RPMI7951 (cell line): ENCODE measurements at regions not wholly inside any gene's neighbourhood (a gene's known extent, or its start where the extent isn't known, plus 50 kb on each side); places are given as distances from the start of the nearest gene placed in this dataset.
A peak's percentile ranks its signal among the peaks of the same experiment; 100 is the strongest.
"Not testable (repeated sequence)": the region's sequence is repeated elsewhere in the genome, so short reads cannot be mapped to it uniquely, and the experiment has no call there.

Experiments
- DNase-seq: peaks from one replicate; pipeline ENCODE4 v3.0.0-alpha.2; 2012; ENCODE audit warnings: low read depth

GRCh38 chr6:84353459-84354423, 126.3 kb upstream of the CEP162 start:
- no peak for DNase-seq

DNA sequence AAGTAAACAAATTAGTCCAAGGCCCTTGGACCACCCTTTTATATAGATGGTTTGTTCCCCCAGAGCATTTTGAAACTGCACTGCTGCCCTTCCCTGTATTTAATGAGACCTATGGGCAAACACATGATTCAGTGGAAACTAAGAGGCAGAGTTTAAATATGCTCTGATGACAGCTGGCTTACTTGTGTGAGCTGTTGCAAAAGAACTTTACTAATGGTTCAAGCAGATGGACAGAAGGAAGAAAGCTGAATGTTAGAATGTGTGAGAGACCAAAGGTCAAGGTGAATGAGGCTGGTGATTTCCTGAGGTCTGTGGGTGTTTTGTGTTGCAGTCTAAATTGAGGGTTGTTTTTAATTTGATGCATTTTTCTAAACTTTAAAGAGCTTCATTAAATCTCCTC, 123.0 kb upstream of the CEP162 start:
- DNase-seq: no peak

DNA sequence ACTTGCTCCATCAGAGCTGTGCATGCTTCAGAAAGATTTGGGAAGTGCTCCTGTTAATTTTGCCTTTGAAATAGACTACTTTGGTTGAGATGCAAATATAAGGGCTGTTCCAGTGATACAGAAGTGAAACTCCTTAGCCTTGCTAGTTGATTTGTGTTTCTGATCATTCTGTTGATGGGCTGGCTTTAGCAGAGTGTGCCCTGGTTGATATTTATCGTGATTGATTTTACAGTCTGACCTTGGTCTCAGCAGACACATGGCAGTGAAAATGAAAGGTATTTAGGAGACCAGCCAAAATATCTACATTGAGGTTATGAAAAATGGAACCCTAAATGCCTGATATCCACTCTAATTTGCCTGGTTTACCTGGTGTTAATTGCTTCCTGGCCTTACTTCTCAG, 122.1 kb upstream of the CEP162 start:
- DNase-seq: no peak

GRCh38 chr6:84348801-84349200, 121.4 kb upstream of the CEP162 start:
- DNase-seq: no peak

- DNase-seq: no peak
Observed at GRCh38 chr6:84346372-84346771, 118.9 kb upstream of the CEP162 start.

DNA sequence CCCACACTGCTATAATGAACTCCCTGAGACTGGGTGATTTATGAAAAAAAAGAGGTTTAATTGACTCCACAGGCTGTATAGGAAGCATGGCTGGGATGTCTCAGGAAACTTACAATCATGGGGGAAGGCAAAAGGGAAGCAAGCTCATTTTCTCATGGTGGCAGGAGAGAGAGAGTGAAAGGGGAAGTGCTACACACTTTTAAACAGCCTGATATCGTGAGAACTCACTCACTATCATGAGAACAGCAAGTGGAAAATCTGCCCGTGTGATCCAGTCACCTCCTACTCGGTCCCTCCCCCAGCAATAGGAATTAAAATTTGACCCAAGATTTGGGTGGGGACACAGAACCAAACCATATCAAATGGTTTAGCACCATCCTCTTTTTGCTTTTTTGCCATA, 116.6 kb upstream of the CEP162 start:
- DNase-seq: no peak

GRCh38 chr6:84340422-84340821, 113.0 kb upstream of the CEP162 start:
- DNase-seq: no peak

DNA sequence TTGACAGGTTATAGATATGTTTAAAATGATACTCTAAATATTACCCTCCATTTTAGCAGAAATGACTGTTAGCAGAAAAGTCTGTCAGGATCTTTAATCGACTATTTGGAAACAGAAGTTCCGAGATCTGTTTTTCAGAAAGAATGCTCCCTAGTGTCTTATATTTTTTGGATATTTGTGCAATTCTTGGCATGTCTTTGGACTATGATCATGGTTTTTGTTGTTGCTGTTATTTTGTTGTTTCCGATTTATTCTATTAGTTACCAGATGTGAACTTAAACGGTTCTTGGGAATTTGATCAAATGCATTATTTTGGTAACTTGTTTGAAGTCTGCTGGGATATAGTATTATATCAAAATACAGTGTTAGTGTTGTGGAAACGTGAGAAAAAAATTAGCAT, 106.4 kb upstream of the CEP162 start:
- no peak for DNase-seq

DNA sequence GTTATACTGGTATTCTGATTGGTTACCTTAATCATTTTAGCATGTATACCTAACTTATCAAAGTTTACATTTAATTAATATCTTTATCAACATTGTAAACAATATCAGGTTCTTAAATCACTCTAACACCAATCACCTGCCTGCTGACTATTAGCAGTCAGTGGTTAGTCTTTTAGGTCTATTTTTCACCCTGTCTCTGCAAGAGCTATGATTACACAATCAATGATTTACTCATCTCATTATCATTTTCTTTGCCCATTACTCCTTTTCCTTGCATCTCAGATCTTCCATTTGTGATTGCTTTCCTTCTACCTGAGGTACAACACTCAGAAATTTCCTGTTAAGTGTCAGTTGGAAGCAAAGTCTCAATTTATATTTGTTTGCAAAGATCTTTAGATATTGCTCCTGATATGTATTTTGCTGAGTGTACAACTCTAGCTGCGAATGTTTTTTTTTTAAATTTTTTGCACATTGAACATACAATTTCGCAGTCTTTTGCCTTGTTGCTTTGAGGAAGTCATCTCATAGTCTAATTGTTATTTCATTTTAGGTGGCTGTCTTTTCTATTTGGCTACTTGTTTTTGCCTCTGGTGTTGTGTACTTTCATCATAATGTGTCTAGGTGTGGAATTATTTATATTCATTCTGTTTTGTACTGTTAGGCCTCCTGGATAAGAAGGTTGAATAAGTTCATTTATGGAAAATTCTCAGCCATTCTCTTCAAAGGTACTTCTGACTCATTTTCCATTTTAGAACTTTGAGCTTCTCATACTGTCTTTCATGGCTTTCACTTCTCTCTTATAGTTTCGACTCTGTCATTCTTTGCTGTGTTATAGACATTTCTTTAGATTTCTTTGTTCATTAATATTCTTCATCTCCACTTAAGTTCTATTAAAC, 104.9 kb upstream of the CEP162 start:
- DNase-seq: no peak

GRCh38 chr6:84330325-84330724, 102.9 kb upstream of the CEP162 start:
- DNase-seq: no peak

DNA sequence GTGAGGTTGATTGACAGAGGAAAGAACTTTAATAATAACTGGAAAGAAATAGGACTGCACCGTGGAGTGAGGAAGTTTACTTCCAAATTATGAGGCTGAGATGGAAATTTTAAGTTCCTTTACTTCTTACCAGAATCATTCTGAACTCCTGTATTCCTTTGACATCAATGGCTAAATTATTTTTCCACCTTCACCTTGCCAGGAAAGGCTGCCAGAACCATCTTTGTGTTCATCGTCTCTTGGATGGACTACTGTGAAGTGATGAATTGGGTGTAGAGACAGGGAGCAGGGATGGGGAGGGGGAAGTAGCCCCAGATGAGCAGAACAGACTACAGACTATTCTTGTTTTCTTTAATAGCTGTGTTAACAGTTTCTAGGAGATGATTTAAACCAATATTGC, 102.1 kb upstream of the CEP162 start:
- no peak for DNase-seq

DNA sequence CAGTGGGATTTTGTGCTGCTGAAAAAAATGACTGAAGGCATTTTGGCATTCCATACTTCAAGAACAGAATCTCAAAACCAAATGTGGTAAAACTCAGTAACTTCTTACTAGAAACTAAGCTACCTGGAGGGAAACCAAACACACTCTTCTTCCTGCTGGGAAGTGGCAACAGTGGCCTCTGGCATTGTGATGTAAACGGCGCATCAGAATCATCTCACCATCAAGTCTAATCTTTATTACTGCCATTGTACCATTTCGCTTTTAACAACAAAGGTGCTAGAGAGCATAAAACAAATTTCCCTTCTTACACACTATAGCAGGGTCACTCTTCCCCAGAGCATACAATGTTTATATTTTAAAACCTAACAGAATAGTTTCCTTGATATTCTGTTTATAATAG, 101.6 kb upstream of the CEP162 start:
- DNase-seq: no peak

DNA sequence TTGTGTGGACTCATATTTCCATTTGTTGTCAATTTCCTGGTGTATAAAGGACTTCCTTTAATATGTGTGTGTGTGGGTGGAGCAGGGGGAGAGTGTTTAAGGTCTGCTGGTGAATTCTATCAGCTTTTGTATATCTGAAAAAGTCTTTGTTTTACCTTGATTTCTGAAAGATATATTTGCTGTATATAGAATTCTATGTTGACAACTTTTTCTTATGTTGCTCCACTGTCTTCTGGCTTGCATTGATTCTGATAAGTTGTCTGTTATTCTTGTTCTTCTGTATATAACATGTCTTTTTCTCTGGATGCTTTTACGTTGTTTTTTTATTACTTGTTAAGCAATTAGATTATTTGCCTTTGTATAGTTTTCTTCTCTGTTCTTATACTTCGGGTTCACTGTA, 90.0 kb upstream of the CEP162 start:
- no peak for DNase-seq

GRCh38 chr6:84314377-84314898, 87.0 kb upstream of the CEP162 start:
- no peak for DNase-seq

GRCh38 chr6:84309336-84309735, 81.9 kb upstream of the CEP162 start:
- no peak for DNase-seq

DNA sequence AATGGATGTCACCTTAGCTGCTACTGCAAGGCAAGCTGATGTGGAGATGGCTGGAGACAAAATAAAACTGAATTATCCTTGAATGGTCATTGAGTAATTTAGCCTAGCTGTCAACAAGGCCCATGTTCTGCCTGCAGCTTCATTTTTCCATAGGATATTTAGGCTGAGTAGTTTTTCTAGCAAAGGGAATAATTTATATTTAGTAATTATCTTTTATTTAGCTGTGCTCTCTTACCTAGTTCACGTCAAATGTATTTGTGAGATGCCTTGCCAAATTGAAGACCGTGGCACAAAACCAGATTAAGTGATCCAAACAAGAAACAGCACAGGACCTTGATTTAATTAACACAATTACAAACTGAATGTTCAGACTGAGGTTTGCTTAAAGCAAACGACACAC, 77.4 kb upstream of the CEP162 start:
- no peak for DNase-seq

DNA sequence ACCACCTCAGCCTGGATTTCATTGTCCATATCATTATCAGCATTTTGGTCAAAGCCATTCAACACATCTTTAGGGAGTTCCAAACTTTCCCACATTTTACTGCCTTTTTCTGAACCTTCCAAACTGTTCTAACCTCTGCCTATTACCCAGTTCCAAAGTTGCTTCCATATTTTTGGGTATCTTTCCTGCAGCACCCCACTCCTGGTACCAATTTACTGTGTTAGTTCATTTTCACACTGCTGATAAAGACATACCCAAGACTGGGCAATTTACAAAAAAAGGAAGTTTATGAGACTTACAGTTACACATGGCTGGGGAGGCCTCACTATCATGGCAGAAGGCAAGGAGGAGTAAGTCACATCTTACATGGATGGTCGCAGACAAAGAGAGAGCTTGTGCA, 63.6 kb upstream of the CEP162 start:
- DNase-seq: not testable (repeated sequence)

DNA sequence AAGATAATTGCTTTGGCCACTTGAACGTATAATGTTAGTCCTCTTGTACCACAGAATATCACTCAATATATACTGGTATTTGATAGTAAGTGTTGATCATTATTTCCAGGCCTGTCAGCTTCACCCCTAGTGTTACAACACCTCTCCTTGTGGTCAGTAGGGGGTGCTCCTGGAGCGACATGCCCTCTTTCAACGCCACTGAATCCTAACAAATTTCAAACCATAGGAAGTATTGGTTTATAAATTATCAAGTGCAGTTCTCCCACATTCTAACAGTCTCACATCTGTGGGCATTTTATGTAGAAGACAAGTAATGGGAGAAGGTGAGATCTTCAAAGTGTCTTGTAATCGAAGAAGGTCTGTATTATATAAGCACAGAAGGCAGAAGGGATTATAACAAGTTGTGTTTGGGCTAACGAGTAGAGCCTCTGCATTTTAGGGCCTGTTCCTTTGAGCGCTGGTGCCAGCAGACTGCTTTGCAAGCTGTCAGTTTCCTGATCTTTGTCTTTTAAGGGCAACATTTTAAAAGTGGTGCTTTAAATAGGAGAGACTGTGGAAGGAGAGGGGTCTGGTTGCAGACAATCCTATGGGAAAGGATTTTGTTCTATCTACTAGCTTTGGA, 57.1 kb upstream of the CEP162 start:
- DNase-seq: peak; percentile 18

DNA sequence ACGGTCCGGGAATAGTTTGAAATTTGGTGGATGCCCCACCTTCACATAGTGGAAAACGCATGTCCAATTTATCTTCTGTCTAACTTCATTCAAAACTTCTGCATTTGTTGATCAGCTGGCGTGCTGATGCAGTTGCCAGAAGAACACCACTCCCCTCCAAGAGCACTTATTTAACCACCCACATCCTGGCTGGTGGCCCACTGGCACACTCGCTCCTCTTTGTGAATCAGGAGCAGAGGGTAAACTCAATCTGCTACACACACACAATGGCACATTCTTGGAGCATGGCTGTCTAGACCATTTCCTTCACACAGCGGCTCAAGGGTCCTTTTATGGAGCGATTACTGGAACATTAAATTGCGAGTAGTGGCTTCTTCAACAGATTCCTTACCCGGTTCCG, 55.1 kb upstream of the CEP162 start:
- DNase-seq: peak; percentile 71

GRCh38 chr6:84280639-84281038, 53.2 kb upstream of the CEP162 start:
- DNase-seq: no peak

GRCh38 chr6:84280030-84280429, 52.6 kb upstream of the CEP162 start:
- peak; percentile 60 for DNase-seq
